Left ventricle myocardium inferior (tissue), 1 donor: ENCODE measurements at regions not wholly inside any gene's neighbourhood (a gene's known extent, or its start where the extent isn't known, plus 50 kb on each side); places are given as distances from the start of the nearest gene placed in this dataset.

Source experiments
- DNase-seq: peaks from one replicate; pipeline ENCODE4 v3.0.0-alpha.2; 2020
- H3K27ac ChIP-seq: fragments of 200-600 bp; replicated peaks from 2 replicates; pipeline ENCODE4 v1.8.0; 2021
- H3K27me3 ChIP-seq: fragments of 200-600 bp; 2 replicates; pipeline ENCODE4 v1.8.0; 2021; ENCODE audit warnings: low read depth
- H3K36me3 ChIP-seq: fragments of 200-600 bp; 2 replicates; pipeline ENCODE4 v1.8.0; 2021
- H3K4me1 ChIP-seq: fragments of 200-600 bp; 2 replicates; pipeline ENCODE4 v1.8.0; 2021
- H3K4me3 ChIP-seq: fragments of 200-600 bp; 2 replicates; pipeline ENCODE4 v1.8.0; 2021; ENCODE audit warnings: mild to moderate bottlenecking, moderate library complexity
- H3K9me3 ChIP-seq: fragments of 200-600 bp; replicated peaks from 2 replicates; pipeline ENCODE4 v1.8.0; 2021
- intact Hi-C: fragments of 100-400 bp; cut with micrococcal nuclease; formaldehyde crosslinking; loops from one replicate; pipeline ENCODE4 v1.11.0; 2022
- TF ChIP-seq, protein P1 (sequence below): fragments of 200-600 bp; IDR thresholded peaks from 2 replicates; pipeline ENCODE4 v1.8.0; 2021; ENCODE audit warnings: antibody characterized with exemption, mild to moderate bottlenecking, borderline replicate concordance
- donor health status: DM: no; HTN: yes; CAD: no; lungs with severe emphysema.

DNA sequence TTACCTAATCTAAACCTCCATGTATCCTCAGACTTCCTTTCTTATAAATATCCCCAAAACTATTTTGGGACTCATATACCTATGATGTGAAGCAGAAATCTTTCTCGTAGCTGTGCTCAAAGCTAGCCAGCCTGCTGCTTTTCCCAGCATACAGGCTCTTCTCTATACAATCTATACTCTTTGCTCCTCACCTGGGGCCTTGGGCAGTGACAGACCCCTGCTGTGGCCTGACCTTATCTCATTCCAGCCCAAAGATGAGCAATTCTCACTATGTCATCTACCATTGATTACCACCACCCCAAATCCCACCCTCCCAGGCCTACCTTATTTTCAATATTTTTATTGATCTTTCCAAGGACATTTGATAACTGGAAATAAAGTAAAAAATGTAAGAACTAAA lies 83.2 kb upstream of the FBXL4 start:
- H3K36me3 ChIP-seq: no peaks in the 10 kb centered on the region
- intact Hi-C loops: no loop called here
- no peak overlapping the region for H3K27ac ChIP-seq
- DNase-seq: no peak
- H3K4me1 ChIP-seq: peaks cover 15% of the 10 kb centered on the region
- TF ChIP-seq, protein P1, sequence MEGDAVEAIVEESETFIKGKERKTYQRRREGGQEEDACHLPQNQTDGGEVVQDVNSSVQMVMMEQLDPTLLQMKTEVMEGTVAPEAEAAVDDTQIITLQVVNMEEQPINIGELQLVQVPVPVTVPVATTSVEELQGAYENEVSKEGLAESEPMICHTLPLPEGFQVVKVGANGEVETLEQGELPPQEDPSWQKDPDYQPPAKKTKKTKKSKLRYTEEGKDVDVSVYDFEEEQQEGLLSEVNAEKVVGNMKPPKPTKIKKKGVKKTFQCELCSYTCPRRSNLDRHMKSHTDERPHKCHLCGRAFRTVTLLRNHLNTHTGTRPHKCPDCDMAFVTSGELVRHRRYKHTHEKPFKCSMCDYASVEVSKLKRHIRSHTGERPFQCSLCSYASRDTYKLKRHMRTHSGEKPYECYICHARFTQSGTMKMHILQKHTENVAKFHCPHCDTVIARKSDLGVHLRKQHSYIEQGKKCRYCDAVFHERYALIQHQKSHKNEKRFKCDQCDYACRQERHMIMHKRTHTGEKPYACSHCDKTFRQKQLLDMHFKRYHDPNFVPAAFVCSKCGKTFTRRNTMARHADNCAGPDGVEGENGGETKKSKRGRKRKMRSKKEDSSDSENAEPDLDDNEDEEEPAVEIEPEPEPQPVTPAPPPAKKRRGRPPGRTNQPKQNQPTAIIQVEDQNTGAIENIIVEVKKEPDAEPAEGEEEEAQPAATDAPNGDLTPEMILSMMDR: no peak
- H3K4me3 ChIP-seq: no peak overlapping the region
- peaks cover 9% of the 10 kb centered on the region for H3K9me3 ChIP-seq
- H3K27me3 ChIP-seq: no peaks in the 10 kb centered on the region

DNA sequence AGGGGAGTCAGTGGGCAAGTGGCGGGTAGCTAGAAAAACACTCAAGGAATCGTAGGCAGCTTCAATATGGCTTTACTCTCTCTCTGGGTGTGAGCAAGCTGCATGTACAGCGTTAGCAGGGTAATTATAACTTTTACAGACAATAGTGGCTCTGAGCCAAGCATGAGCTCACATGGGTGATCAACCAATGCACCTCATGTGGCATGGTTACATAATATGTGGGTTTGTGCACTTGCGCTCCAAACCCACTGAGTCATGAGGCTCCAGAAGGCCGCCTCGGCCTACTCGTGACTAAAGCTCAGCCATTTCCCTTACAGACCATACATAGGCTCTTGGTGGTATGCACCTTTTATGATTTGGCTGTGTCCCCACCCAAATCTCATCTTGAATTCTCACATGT lies 78.4 kb upstream of the FBXL4 start:
- H3K27me3 ChIP-seq: no peaks in the 10 kb centered on the region
- peaks cover 6% of the 10 kb centered on the region for H3K4me1 ChIP-seq
- H3K36me3 ChIP-seq: no peaks in the 10 kb centered on the region
- intact Hi-C loops: no loop called here
- no peak overlapping the region for H3K4me3 ChIP-seq
- no peak overlapping the region for H3K27ac ChIP-seq
- H3K9me3 ChIP-seq: peaks cover 11% of the 10 kb centered on the region
- TF ChIP-seq, protein P1: no peak
- no peak for DNase-seq

DNA sequence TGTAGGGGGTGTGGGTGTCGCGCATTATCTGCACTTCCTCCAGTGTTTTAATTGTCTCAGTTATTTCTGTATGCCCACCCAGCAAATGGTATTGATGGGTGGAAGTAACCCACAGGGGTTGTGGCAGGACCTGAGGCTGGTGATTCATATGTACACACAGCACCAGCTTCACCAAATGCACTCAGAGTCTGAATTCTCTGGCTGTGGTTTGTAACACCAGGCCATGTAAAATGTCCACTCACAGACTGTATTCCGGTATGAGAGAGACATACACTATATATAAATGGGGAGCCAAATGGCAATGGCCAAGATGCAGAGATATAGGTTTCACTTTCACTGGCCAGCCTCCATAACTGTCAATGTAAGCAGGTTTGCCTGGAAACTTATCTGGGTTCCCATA lies 76.3 kb upstream of the FBXL4 start:
- no peak overlapping the region for H3K27ac ChIP-seq
- intact Hi-C loops: no loop called here
- TF ChIP-seq, protein P1: no peak

DNA sequence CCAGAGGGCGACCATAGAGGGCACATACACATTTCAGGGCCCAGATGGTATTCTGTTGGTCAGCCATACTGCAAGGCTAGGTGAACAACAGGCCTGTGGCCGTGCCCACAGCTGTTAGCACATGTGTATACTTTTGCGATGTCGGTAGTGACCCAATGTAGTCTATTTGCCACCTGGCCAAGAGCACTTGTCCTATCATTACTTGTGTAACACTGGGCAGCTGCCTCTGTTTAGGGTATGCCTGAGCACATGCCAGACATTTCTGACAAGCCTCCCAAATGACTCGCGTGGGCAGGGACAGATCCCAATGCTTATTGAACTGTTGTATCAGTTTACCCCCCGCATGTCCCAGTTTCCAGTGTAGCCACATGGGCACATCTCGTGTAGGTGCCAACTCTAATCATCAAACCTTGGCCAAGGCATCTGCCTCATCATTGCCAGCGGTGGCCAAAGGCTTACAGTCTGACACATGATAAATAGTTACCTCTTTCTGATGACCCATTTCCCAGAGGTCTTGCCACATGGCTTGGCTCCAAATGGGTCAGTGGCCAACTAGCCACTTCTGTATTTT lies 74.4 kb upstream of the FBXL4 start:
- TF ChIP-seq, protein P1: no peak
- no peaks in the 10 kb centered on the region for H3K36me3 ChIP-seq
- intact Hi-C loops: no loop called here
- peaks cover 11% of the 10 kb centered on the region for H3K9me3 ChIP-seq
- H3K27ac ChIP-seq: no peak overlapping the region
- H3K27me3 ChIP-seq: no peaks in the 10 kb centered on the region
- H3K4me3 ChIP-seq: no peak overlapping the region
- peaks cover 6% of the 10 kb centered on the region for H3K4me1 ChIP-seq
- DNase-seq: no peak

More for the DNA sequence above, 76.3 kb upstream of the FBXL4 start:
- Histone ChIP-seq H3K4me3 (no peak overlapping the region), H3K4me1 (peaks cover 6% of the 10 kb centered on the region), H3K36me3 (no peaks in the 10 kb centered on the region), H3K27me3 (no peaks in the 10 kb centered on the region), H3K9me3 (peaks cover 11% of the 10 kb centered on the region)
- DNase-seq: no peak

DNA sequence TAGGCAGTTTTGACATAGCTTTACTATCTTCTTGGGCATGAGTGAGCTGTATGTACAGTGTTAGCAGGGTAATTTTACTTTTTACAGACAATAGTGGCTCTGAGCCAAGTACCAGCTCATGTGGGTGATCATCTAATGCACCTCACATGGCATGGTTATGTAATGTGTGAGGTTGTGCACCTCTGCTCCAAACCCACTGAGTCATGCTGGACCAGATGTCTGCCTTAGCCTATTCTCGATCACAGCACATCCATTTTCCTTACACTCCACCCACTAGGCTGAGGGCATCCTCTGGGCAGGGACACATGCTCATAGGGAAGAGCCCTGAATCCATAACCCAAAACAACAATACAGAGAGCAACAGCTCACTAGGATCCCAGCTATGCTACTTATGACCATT lies 71.6 kb upstream of the FBXL4 start:
- Histone ChIP-seq H3K36me3 (no peaks in the 10 kb centered on the region), H3K27ac (no peak overlapping the region), H3K27me3 (no peaks in the 10 kb centered on the region), H3K4me3 (no peak overlapping the region), H3K4me1 (peaks cover 6% of the 10 kb centered on the region), H3K9me3 (no peaks in the 10 kb centered on the region)
- TF ChIP-seq, protein P1: no peak
- intact Hi-C loops: no loop called here
- DNase-seq: no peak
